ENCODE measurements at regions not wholly inside any gene's neighbourhood (a gene's known extent, or its start where the extent isn't known, plus 50 kb on each side); places are given as distances from the start of the nearest gene placed in this dataset.
"Not testable (repeated sequence)": the region's sequence is repeated elsewhere in the genome, so short reads cannot be mapped to it uniquely, and the experiment has no call there.

DNA sequence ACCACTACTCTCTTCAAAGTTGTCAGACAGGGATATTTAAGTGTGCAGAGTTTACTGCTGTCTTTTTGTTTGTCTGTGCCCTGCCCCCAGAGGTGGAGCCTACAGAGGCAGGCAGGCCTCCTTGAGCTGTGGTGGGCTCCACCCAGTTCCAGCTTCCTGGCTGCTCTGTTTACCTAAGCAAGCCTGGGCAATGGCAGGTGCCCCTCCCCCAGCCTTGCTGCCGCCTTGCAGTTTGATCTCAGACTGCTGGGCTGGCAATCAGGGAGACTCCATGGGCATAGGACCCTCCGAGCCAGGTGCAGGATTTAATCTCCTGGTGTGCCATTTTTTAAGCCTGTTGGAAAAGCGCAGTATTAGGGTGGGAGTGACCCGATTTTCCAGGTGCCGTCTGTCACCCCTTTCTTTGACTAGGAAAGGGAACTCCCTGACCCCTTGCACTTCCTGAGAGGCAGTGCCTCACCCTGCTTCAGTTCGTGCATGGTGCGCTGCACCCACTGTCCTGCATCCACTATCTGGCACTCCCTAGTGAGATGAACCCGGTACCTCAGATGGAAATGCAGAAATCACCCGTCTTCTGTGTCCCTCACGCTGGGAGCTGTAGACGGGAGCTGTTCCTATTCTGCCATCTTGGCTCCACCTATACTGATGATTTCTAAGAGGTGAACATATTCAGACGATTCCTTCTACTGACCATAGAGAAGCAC, 167.6 kb downstream of the CXXC4 start:
- not testable (repeated sequence) for DNase-seq

DNA sequence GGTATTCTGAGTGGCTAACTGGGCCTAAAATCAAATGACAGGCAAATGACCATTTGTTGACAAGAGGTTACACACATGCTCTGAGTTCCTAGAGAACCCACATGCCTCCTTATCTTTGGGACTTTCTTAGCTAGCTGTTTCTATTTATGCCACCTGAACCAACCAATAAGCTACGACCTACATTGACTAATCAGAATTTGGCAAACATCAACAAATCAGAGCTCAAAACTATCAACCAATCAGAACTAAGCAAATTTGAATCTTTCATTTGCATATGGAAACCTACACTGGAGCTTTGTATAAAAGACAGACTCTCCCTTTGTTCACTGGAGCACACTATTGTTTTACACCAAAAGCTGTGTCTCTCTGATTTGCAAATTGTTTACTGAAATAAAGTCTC, 192.0 kb downstream of the CXXC4 start:
- no peak for DNase-seq

DNA sequence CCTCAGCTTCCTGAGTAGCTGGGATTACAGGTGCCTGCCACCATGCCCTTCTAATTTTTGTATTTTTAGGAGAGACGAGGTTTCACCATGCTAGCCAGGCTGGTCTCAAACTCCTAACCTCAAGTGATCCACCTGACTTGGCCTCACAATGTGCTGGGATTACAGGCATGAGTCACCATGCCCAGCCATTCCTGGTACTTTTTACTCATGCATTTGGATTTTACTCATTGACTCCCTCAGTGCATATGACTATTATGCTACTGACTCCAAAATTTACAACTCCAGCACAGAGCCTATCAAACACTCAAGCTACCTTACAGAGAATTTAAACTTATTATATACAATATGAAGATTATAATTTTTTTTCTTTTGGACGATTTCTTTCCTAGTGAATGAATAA, 199.9 kb downstream of the CXXC4 start:
- no peak for DNase-seq

DNA sequence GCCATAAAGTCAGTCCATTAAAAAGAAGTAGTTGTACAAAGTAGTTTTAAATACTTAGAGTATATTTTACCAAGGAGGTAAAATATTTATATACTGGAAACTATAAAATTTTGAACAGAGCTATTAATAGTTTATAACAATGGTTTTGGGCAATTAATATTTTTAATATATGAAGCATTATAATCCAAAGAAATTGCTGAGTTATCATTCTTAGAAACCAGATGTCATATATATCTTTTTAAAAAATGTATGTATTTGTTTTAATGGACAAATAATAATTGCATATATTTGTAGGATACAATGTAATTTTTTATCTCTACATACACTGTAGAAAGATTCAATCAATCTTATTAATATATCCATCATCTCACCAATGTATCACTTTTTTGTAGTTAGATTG, 207.8 kb downstream of the CXXC4 start:
- DNase-seq = no peak

DNA sequence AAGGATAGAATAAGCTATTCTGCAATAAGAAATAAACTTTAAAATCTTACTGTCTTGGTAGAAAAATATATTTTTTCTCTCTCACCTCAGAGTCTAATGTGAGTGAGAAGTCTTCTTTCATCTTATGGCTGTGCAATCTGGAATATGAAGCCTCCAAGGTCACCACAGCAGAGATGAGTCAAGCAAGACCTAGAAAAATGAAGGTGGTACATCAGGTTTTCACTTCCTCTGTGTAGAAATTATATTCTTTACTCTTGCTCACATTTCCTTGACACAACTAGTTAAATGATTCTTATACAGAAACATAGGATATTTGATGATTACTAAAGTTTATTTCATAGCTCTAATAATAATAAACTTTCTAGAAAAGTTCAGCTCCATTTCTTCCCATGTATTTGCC, 211.4 kb downstream of the CXXC4 start:
- no peak for DNase-seq

GRCh38 chr4:104279744-104280143, 214.9 kb downstream of the CXXC4 start:
- DNase-seq = no peak

DNA sequence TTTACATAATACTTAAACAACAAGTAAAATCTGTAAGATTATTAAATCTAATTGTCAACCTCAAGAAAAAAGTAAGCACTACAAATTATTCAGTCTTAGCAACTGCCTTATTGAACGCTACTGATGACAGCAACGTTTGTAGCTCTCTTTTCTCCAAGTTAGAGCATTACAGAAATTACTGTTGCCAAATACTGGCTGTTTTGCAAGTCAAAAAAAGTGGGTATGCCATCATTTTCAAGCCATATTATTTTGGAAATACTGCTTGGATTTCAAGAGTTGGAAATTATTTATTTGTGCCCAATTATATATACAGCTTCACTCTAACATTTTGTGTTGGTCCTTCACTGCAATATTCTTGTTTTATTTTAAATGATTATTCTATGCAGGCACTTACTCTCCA, 221.7 kb downstream of the CXXC4 start:
- no peak for DNase-seq

DNA sequence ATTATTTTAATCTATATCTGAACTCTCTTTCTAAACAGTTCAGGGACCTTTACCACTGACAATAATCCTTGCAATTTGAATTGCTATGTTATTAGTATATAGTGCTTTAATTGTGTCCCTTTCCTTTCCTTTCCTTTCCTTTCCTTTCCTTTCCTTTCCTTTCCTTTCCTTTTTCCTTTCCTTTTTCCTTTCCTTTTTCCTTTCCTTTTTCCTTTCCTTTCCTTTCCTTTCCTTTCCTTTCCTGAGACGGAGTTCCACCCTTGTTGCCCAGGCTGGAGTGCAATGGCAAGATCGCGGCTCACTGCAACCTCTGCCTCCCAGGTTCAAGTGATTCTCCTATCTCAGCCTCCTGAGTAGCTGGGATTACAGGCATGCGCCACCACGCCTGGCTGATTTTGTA, 225.1 kb downstream of the CXXC4 start:
- DNase-seq = not testable (repeated sequence)

DNA sequence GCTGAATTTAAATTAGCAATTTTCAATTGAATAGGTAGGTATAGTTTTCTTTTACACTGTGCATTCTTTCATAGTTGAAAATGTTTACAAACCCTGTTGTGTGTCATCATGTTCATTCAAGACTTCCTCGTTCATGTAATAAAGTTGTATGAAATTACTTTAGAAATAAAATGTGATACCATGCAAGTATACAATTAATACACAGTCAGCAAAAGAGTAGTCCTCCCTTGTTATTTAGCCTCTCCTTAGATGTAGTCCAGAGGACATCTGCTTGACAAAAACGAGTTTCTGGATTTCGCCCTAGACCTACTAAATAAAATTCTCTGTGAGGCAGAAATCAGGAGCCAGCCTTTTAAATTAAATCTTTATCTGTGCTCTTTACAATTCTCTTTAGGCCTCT, 231.6 kb downstream of the CXXC4 start:
- no peak for DNase-seq

DNA sequence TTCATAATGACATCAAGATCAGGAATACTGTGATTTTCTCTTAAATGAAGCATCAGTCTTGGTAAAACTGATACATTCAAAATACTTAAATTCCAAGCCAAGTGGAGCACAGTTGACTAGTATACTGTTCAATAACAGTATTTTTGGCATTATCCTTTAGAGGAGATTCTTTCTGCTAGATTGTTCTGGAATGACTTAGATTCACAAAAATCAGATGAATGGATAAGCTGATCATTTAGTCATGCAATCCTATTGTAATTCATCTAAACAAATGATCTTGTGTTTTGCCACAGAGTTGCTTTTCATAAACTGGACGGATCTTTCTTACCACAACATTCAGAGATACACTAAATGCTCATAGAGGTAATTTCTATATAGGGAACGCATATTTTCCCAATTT, 232.0 kb downstream of the CXXC4 start:
- DNase-seq = no peak

DNA sequence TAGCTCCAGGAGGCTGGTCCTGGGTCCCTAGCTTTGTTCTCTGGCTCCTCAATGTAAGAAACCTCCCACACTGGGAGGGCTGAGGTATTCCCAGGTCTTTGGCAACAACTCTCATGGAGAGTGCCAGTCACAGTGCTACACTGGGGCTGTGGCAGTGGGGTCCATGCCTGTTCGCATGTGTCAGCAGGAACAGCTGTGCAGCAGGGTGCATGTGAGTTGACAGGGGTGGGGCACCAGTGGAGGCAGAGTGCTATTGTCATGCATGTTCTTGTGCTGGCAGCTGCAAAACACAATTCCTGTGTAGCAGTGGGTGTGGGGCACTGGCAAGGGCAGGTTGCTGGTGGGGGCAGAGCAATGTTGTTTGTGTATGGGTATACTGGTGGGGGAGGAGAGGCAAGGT, 246.0 kb downstream of the CXXC4 start:
- peak; percentile 36 for DNase-seq

GRCh38 chr4:104235967-104236366, 258.7 kb downstream of the CXXC4 start:
- no peak for DNase-seq

DNA sequence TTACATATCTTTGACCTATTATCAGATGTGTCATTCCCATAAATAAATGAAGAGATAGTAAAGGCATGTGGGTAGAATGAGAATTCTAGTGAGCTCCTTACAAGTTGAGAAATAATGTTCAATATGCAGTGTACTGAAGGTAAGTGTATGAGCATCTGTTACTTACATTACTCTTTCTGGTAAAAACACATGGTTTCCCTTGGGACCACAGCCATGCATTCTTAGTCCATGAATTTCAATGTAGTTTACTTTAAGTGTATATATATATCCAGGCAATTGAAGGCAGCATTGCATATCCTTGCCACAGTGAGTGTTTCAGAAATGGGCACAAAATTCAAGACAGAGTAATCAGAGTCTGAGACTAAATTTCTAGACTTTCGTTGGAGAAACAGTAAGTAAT, 277.2 kb downstream of the CXXC4 start:
- no peak for DNase-seq

DNA sequence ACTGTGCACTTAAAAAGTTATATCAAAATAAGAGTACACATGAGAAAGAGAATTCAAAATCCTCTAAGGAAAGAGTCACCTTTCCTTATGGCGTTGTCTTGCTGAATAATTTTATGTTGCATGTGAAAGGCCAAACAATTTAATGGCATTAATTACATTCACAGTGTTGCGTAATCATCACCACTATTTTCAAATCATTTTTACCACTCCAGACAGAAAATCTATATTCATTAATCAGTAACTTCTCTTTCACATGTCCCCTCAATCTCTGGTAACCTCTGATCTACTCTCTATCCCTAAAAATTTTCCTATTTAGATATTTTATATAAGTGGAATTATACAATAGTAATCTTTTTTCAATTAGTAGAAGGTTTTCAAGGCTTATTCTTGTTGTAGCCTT, 283.0 kb downstream of the CXXC4 start:
- DNase-seq = no peak

DNA sequence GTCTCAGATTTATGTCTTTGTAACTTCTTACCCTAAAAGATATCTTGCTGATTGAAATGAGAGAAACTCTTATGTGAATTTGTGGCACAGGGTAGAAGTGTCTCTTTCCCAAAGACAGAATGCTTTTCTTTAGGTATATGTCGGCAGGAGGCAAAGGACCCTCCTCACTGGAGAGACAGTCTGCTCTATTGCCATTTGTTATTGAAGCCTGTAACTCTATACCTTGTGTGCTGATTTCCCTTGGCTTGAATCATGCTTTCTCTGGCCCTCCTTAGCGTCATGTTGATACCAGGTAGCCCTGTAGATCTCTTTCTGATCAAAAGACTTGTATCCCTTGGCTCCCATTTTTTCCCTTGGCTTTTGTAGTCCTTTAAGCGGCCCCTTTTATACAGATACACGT, 284.3 kb downstream of the CXXC4 start:
- DNase-seq = no peak

DNA sequence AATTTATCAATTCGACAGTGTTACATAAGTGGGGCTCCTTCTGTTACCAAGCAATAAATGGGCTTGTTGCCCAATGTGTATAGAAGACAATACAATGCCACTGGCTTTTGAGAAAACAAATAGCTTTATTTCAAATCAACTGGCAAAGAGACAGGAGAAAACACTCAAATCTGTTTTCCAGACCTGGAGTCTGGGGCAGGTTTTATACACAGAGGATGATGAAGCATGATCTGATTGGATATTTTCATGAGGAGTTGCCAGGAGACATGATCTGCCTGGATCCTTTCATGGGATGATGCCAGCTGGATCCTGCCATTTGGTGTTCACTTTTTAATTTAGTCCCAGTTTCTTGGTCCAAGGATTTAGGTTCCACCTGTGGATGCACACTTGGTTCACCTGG, 287.9 kb downstream of the CXXC4 start:
- no peak for DNase-seq

DNA sequence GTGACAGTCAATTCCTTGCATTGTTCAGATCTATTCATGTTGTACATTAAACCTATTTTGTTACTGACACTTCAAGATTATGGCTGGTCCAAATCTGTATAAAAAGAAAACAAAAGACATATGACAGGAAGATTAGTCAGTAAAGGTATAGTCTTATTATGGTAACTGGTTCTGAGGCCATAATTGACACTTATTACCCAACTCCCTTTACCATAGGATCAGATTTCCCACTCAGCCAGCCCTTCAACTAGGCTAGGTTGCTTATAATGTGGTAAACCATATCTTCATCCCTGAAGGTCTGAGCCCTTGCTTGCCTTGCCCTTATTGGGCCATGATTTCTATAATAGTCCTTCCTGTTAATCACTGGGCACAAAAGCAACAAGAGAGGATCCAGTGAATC, 289.6 kb downstream of the CXXC4 start:
- DNase-seq = no peak

DNA sequence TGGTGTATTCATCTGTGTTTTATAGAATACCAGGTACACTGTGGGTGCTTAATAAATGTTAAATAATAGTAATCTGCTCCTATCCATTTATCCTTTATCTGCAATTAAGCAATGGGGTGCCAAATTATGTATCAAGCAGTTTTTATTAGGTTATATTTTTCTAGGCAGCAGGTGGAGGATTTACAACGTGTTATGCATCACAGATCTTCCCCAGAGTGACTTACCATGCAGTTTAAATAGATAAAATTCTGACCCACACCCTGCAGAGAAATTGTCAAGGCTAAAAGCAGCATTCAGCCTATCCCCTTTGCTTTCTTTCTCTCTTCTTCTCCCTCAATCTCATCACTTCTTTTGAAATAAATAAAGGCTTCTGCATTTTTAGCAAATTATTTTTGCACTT, 306.4 kb downstream of the CXXC4 start:
- DNase-seq = no peak

DNA sequence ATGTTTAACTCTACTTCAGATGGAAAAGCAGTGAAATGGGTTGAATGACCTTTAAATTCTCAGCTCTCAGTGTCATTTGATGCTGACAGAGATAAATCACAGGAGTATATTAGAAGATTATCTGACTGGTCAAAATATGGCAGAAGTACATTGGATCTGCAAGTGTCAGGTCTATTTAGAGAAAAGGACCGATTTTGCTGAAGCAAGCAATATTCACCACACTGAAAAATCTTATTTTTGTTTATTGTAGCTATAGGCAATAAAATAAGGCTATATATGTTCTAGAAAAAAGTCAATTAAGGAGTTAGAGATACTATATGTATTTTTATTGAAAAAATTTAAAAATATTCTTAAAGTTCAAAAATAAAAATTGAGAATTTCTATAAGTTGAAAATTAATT, 325.3 kb downstream of the CXXC4 start:
- no peak for DNase-seq

DNA sequence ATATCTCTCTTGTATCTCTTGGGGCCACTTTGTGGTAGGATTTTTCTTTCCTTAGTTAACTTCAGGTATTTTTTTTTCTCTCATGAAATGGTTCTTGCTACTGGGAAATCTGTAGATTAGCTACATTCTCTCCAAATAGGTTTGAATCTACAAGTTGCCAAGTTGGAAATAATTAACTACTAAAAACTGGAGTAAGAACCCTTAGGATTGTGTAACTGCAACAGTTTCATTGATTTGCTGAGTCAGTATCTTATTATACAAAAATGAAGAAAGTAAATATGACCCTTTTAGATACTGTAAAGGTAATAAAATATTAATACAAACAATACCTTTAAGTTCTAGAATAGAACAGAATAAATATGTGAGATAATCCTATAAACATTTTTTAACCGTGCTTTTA, 327.9 kb downstream of the CXXC4 start:
- no peak for DNase-seq

DNA sequence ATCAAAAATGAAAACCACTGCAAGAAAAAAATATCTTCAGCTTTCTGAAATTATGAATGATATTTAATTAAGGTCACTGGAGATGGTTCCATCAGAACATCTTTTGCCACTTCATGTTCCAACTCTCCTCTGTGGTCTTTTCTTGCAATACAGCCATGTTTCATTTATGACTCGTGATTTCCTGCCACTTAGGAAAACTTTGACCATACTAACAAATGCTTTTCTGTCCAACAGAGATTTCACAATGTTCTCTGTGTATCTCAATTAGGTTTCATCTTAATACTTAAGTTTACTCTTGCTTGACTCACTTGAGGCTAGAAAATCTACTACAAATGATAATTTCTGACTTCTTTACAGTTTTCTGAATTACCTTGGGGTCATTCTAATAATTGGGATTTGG, 330.9 kb downstream of the CXXC4 start:
- DNase-seq = no peak

DNA sequence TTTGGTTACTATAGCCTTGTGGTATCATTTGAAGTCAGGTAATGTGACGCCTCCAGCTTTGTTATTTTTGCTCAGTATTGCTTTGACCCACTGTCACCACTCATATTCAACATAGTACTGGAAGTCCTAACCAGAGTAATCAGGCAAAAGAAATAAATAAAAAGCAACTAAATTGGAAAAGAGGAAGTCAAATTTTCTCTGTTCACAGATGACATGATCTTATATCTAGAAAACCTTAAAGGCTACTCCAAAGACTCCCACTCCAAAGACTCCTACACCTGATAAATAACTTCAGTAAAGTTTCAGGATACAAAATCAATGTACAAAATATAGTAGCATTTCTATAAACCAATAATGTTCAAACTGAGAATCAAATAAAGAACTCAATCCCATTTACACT, 348.6 kb downstream of the CXXC4 start:
- DNase-seq = no peak

DNA sequence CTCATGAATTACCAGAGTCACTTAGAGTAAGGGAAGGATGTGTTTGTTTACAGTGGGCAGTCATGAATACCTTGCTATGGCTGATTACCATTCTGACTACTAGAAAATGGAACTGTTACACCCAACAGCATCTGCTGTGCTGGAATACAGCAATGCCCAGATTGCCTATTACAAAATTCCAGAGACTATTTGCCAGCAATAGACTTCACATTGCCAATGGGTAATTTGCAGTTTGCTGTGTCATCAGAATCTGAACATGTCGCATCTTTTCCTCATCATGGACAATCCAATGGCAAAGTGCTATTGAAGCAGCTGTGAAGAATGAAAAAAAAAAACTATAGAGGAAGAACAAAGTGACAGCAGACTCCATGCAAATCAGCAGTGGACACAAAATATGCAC, 356.6 kb downstream of the CXXC4 start:
- no peak for DNase-seq

GRCh38 chr4:104129243-104129642, 365.5 kb downstream of the CXXC4 start:
- DNase-seq = no peak

DNA sequence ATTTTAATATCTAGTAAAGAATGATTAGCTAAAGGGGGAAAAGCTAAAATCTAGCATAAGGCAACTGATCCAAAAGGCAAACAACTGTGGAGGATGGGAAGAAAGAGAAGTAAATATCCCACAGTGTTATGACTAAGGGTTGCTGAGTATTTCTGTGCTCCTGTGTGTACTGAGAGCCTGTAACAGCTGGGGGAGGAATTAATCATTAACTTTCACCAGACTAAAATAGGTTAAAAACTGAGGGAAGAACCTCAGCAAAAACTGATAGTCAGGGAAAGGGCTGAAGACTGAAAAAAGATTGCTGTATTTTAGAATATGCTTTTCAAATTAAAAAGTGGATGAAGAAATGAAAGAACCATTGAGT, 365.9 kb downstream of the CXXC4 start:
- no peak for DNase-seq

Data from islet precursor cell (in vitro differentiated cells).